Activated naive CD4-positive, alpha-beta T cell treated with anti-CD3 and anti-CD28 coated beads, Interleukin-2, amount 50 U/mL, for 24 hours (primary cell): ENCODE measurements at regions not wholly inside any gene's neighbourhood (a gene's known extent, or its start where the extent isn't known, plus 50 kb on each side); places are given as distances from the start of the nearest gene placed in this dataset.

Source experiments
- H3K27ac Mint-ChIP-seq: one replicate; pipeline ENCODE4 v1.8.0; 2021; ENCODE audit warnings: mild to moderate bottlenecking, mixed read lengths
- H3K27me3 Mint-ChIP-seq: one replicate; pipeline ENCODE4 v1.8.0; 2021; ENCODE audit warnings: mixed read lengths
- H3K36me3 Mint-ChIP-seq: one replicate; pipeline ENCODE4 v1.8.0; 2021; ENCODE audit warnings: mixed read lengths
- H3K4me1 Mint-ChIP-seq: one replicate; pipeline ENCODE4 v1.8.0; 2021; ENCODE audit warnings: mixed read lengths
- H3K4me3 Mint-ChIP-seq: one replicate; pipeline ENCODE4 v1.8.0; 2021; ENCODE audit warnings: mild to moderate bottlenecking, mixed read lengths
- H3K9me3 Mint-ChIP-seq: one replicate; pipeline ENCODE4 v1.8.0; 2021; ENCODE audit warnings: mixed read lengths

DNA sequence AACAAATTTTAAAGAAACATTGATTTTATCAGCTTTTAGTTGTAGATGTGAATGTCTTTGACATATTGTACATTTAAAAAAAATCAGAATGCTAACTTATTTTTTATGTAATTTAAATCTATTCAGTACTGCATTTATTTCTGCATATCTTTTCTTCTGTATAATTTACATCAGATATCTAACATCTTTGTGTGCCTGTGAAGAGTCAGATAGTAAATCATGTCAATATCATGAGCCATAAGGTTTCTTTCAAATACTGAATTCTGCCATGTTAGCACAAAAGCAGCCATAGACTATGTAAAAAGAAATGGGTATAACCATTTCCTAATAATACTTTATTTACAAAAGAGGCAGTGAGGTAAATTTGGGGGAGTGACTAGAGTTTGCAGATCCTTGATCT is 1829.2 kb downstream of the NCAM2 start:
- Mint-ChIP-seq H3K9me3 (peaks cover 18% of the 10 kb centered on the region), H3K36me3 (no peaks in the 10 kb centered on the region), H3K27me3 (no peaks in the 10 kb centered on the region), H3K27ac (no peak overlapping the region), H3K4me1 (no peaks in the 10 kb centered on the region), H3K4me3 (no peak overlapping the region)

DNA sequence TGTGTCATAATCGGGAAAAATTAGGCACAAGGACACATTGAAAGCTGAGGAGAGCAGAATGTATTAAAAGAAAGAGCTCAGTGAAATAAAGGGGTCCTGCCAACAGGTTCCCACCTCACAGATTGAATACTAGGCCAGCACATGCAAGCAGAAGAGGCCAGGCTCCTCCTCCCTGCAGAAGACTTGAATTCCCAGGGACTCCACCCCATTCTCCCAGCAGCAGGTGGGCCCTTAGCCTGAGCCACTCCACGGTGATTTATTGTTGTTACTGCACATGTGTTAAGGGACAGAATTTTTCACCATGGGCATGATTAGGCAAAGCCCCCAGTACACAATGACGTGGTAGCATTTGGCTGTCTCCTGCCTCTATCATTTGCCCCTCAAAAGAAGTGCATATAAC is 1844.7 kb downstream of the NCAM2 start:
- Mint-ChIP-seq H3K4me3 (no peak overlapping the region), H3K4me1 (no peaks in the 10 kb centered on the region), H3K9me3 (no peaks in the 10 kb centered on the region), H3K27ac (no peak overlapping the region), H3K27me3 (no peaks in the 10 kb centered on the region), H3K36me3 (no peaks in the 10 kb centered on the region)

DNA sequence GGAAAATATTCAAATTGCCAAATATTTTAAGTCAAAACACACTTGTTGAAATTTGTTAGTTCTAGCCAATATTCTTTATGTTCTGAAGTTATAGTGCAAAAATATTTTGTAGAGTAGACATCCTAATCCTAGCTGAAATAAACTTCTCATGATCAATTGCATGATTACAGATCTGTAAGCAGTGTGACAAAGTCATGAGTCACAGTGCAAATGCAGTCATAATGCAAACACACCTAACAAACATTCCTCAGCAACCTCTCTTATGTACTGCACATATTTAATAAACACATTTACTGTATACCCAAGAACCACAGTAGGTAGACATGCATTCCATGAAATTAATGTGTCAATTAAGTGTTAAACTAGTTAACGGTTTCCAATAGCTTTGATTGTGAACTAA is 1857.4 kb downstream of the NCAM2 start:
- H3K9me3 Mint-ChIP-seq: no peaks in the 10 kb centered on the region
- H3K36me3 Mint-ChIP-seq: no peaks in the 10 kb centered on the region
- H3K4me3 Mint-ChIP-seq: no peak overlapping the region

DNA sequence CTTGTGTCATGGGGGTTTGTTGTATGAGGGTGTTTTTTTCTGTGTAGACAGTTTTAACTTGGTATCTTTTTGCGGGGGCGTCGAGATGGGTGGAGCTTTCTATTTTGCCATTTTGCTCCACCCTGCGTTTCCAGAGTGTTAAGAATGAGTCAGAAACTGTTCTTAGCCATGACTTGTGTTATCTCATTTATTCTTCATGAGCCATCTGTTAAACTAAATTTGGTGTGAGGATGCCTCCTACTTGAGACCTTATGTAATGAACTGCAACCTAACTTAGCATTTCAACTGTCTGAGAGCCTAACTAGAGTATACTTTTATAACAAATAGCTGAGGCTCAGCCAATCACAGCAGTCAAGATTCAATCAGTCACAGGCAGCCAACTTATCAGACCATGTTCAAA is 1873.5 kb downstream of the NCAM2 start:
- no peaks in the 10 kb centered on the region for H3K9me3 Mint-ChIP-seq
- no peaks in the 10 kb centered on the region for H3K36me3 Mint-ChIP-seq
- H3K27me3 Mint-ChIP-seq: no peaks in the 10 kb centered on the region
- no peak overlapping the region for H3K4me3 Mint-ChIP-seq
- no peak overlapping the region for H3K27ac Mint-ChIP-seq
- no peaks in the 10 kb centered on the region for H3K4me1 Mint-ChIP-seq

More for the DNA sequence above, 1857.4 kb downstream of the NCAM2 start:
- H3K27me3 Mint-ChIP-seq: no peaks in the 10 kb centered on the region
- H3K27ac Mint-ChIP-seq: no peak overlapping the region
- no peaks in the 10 kb centered on the region for H3K4me1 Mint-ChIP-seq

DNA sequence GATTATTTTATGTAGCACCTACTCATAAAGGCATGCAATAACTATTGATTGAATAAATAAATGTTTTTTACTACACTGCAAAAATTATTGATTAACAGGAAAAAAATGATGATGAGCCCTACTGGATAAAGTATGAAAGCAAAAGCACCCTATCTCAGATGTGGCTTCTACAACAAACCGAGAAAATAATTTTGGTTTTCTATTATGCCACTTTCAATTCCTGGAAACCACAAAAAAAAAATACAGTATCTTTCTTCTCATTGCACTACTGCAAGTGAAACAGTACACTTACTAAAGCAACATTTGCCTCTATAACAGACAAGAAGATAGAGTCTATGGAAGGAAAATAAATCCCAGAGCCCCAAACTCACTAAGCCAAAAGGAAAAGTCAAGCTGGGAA is 1882.4 kb downstream of the NCAM2 start:
- Mint-ChIP-seq H3K27ac (no peak overlapping the region), H3K27me3 (no peaks in the 10 kb centered on the region), H3K9me3 (peaks cover 3% of the 10 kb centered on the region), H3K36me3 (no peaks in the 10 kb centered on the region), H3K4me3 (no peak overlapping the region), H3K4me1 (no peaks in the 10 kb centered on the region)

DNA sequence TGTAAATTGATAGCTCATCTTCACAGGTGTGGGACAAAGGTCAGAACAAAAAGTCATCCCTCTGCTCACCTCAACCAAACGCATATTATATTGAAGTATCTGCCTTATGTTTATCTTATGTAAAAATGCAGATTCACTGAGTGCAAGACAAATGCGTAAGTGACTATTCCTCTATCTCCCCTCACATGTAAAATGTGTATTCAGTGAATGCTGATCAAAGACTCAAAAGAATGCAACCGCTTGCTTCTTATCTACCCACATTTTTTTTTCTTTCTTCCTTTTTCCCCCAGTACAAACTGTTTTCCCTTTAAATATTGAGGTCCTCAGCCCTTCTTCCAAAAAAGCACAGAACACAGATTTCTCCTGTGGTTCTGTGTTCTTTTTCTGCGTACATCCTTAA is 1882.9 kb downstream of the NCAM2 start:
- Mint-ChIP-seq H3K4me3 (no peak overlapping the region), H3K27ac (no peak overlapping the region), H3K36me3 (no peaks in the 10 kb centered on the region), H3K9me3 (peaks cover 3% of the 10 kb centered on the region), H3K27me3 (no peaks in the 10 kb centered on the region), H3K4me1 (no peaks in the 10 kb centered on the region)

DNA sequence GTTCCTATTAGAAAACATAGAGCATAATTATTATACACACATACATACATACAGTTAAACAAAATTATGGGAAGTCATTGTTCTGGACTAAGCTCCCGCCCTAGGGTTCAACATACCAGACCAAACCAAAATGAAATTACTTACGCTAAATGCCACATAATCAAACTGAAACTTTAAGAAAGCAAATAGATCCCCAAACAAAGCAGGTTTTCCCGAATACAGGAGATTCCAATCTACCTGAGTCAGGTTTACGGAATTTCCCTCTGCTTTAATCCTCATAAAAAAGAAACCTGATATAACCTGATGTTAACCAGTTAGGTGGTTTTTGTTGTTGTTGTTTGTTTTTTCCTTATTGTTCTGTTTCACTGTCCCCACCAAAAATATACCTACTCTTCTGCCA is 1886.9 kb downstream of the NCAM2 start:
- Mint-ChIP-seq H3K4me1 (no peaks in the 10 kb centered on the region), H3K36me3 (no peaks in the 10 kb centered on the region), H3K27me3 (no peaks in the 10 kb centered on the region), H3K27ac (no peak overlapping the region), H3K4me3 (no peak overlapping the region), H3K9me3 (no peaks in the 10 kb centered on the region)

- Mint-ChIP-seq H3K9me3 (no peaks in the 10 kb centered on the region), H3K36me3 (no peaks in the 10 kb centered on the region), H3K4me1 (no peaks in the 10 kb centered on the region), H3K4me3 (no peak overlapping the region), H3K27ac (no peak overlapping the region), H3K27me3 (no peaks in the 10 kb centered on the region)
Observed at GRCh38 chr21:22885614-22886013, 1887.4 kb downstream of the NCAM2 start.

GRCh38 chr21:22889445-22889844 is 1891.2 kb downstream of the NCAM2 start:
- Mint-ChIP-seq H3K4me1 (no peaks in the 10 kb centered on the region), H3K36me3 (no peaks in the 10 kb centered on the region), H3K27me3 (no peaks in the 10 kb centered on the region), H3K27ac (no peak overlapping the region), H3K9me3 (no peaks in the 10 kb centered on the region), H3K4me3 (no peak overlapping the region)

- Mint-ChIP-seq H3K27ac (no peak overlapping the region), H3K4me1 (no peaks in the 10 kb centered on the region), H3K36me3 (no peaks in the 10 kb centered on the region), H3K4me3 (no peak overlapping the region), H3K9me3 (no peaks in the 10 kb centered on the region), H3K27me3 (no peaks in the 10 kb centered on the region)
Observed at GRCh38 chr21:22890656-22891055, 1892.4 kb downstream of the NCAM2 start.

- H3K27ac Mint-ChIP-seq: no peak overlapping the region
- H3K9me3 Mint-ChIP-seq: no peaks in the 10 kb centered on the region
- no peak overlapping the region for H3K4me3 Mint-ChIP-seq
- H3K27me3 Mint-ChIP-seq: no peaks in the 10 kb centered on the region
- H3K36me3 Mint-ChIP-seq: no peaks in the 10 kb centered on the region
- H3K4me1 Mint-ChIP-seq: no peaks in the 10 kb centered on the region
Observed at GRCh38 chr21:22892028-22892427, 1893.8 kb downstream of the NCAM2 start.

DNA sequence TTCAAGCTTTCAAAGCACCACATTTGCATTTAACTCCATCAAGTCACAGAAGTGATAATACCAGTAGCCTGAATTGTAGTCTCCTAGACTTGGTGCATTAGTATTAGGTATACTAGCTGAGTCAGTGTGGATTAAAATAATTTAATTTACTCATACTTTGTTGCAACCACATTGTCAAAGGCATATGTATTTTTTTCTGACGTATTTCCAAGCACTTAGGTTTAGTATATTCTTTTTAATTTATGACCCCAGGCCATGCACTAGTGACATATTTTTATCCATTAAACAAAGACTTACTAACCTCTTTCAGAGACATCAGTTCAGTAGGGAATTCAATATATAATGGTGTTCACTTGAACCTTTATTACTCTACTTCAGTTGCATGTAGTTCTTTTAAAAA is 1894.5 kb downstream of the NCAM2 start:
- no peak overlapping the region for H3K4me3 Mint-ChIP-seq
- H3K27me3 Mint-ChIP-seq: no peaks in the 10 kb centered on the region
- no peak overlapping the region for H3K27ac Mint-ChIP-seq
- H3K9me3 Mint-ChIP-seq: no peaks in the 10 kb centered on the region
- no peaks in the 10 kb centered on the region for H3K36me3 Mint-ChIP-seq
- no peaks in the 10 kb centered on the region for H3K4me1 Mint-ChIP-seq

DNA sequence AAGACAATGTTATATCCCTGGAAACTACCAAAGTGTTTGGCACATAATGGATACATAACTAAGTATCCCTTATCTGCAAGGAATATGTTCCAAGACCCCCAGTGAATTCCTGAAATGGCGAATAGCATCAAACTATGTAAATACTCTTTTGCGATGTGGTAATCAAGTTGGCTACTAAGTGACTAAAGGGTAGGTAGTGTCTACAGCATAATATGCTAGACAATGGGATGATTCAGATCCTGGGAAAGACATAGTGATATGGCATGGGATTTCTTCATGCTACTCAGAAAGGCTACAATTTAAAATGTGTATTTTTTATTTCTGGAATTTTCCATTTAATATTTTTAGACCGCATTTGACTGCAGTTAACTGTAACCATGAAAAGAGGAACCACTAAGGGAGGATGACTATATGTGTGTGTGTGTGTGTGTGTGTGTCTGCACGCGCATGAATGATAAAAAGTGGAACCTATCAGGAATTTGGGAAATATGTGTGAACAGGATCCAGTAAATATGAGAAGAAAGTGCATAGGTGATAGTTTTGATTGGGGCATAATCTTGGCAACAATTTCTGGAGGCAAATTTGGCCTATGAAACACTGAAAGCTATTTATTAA is 1899.9 kb downstream of the NCAM2 start:
- Mint-ChIP-seq H3K27ac (no peak overlapping the region), H3K4me1 (no peaks in the 10 kb centered on the region), H3K9me3 (no peaks in the 10 kb centered on the region), H3K36me3 (no peaks in the 10 kb centered on the region), H3K27me3 (no peaks in the 10 kb centered on the region), H3K4me3 (no peak overlapping the region)

DNA sequence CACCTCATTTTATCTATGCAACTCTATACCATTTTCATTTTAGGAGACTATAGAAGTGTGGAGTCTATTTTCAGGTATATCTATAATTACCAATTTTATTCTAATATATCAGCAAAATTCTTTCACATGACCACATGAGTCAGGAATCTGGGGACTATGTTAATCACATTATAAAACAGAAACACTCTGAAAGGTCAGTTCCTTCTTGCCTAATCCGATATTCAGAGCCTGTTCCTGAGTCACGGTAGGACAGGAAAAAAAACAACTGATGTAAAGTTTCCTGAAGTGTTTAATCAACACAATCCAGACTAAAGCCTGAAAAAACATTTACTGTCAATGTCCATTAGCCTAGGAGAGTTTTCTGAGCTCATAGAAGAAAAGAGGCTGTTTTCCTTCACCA is 1902.3 kb downstream of the NCAM2 start:
- Mint-ChIP-seq H3K27me3 (no peaks in the 10 kb centered on the region), H3K4me3 (no peak overlapping the region), H3K27ac (no peak overlapping the region), H3K4me1 (no peaks in the 10 kb centered on the region), H3K9me3 (no peaks in the 10 kb centered on the region), H3K36me3 (no peaks in the 10 kb centered on the region)

- Mint-ChIP-seq H3K4me3 (no peak overlapping the region), H3K27me3 (no peaks in the 10 kb centered on the region), H3K36me3 (no peaks in the 10 kb centered on the region), H3K27ac (no peak overlapping the region), H3K4me1 (no peaks in the 10 kb centered on the region), H3K9me3 (no peaks in the 10 kb centered on the region)
Observed at GRCh38 chr21:22903851-22904250, 1905.6 kb downstream of the NCAM2 start.

DNA sequence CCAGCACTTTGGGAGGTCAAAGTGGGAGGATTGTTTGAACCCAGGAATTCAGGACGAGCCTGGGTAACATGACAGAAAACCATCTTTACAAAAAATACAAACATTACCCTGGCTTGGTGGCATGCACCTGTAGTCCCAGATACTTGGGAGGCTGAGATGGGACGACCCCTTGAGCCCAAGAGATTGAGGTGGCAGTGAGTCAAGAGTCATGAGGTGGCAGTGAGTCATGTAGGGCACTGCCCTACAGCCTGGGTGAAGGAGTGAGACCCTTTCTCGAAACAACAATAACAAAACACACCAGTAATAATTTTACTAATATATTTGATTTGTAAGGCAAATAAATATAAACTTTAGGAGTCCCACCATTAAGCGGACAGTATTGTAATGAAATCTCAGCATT is 1906.2 kb downstream of the NCAM2 start:
- H3K27ac Mint-ChIP-seq: no peak overlapping the region
- no peaks in the 10 kb centered on the region for H3K4me1 Mint-ChIP-seq
- no peaks in the 10 kb centered on the region for H3K9me3 Mint-ChIP-seq
- no peaks in the 10 kb centered on the region for H3K36me3 Mint-ChIP-seq
- H3K27me3 Mint-ChIP-seq: no peaks in the 10 kb centered on the region
- H3K4me3 Mint-ChIP-seq: no peak overlapping the region

DNA sequence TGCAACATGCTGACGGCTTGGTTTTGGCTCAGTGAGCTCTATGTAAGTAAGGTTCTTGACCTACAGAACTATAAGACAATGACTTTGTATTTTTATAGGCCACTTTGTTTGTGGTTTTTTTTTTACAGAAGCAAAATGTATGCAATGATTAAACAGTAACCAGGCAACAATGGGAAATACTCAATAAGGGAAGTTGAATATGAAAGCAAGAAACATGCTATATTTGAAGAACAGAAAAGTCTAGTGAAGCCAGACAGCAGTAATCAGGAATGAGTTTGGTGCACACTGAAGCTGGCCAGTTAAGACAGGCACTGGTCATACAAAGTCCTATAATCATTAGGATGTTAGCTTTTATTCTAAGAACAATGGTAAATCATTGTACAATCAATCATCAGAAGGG is 1926.8 kb downstream of the NCAM2 start:
- H3K27me3 Mint-ChIP-seq: no peaks in the 10 kb centered on the region
- no peaks in the 10 kb centered on the region for H3K4me1 Mint-ChIP-seq
- H3K4me3 Mint-ChIP-seq: no peak overlapping the region
- H3K36me3 Mint-ChIP-seq: no peaks in the 10 kb centered on the region
- H3K27ac Mint-ChIP-seq: no peak overlapping the region
- H3K9me3 Mint-ChIP-seq: no peaks in the 10 kb centered on the region
